ENCODE measurements at regions not wholly inside any gene's neighbourhood (a gene's known extent, or its start where the extent isn't known, plus 50 kb on each side); places are given as distances from the start of the nearest gene placed in this dataset.
"Not testable (repeated sequence)": the region's sequence is repeated elsewhere in the genome, so short reads cannot be mapped to it uniquely, and the experiment has no call there.

GRCh38 chr3:165613014-165613413, 224.2 kb downstream of the BCHE start:
- no peak overlapping the region for H3K4me3 ChIP-seq
- TF ChIP-seq CTCF (IDR thresholded peaks at IDR 0.05) (no peak), POLR2A (IDR thresholded peaks at IDR 0.05) (no peak), POLR2AphosphoS5 (IDR thresholded peaks at IDR 0.05) (no peak)
- no peak for DNase-seq (ENCODE audit: low spot score)
- no peaks in the 10 kb centered on the region for H3K27me3 ChIP-seq (replicated peaks; ENCODE audit: insufficient read depth)
- H3K9me3 ChIP-seq: no peaks in the 10 kb centered on the region
- H3K36me3 ChIP-seq: no peaks in the 10 kb centered on the region
- intact Hi-C loops (cut with DNase I): no loop called here
- 77% methylated on average over 4 of the region's 4 CpGs for WGBS
- no peak overlapping the region for H3K27ac ChIP-seq
- H3K4me1 ChIP-seq (replicated peaks): no peaks in the 10 kb centered on the region

GRCh38 chr3:165607221-165607620, 230.0 kb downstream of the BCHE start:
- Histone ChIP-seq H3K4me3 (no peak overlapping the region), H3K9me3 (no peaks in the 10 kb centered on the region), H3K27me3 (replicated peaks; ENCODE audit: insufficient read depth) (no peaks in the 10 kb centered on the region), H3K4me1 (replicated peaks) (no peaks in the 10 kb centered on the region), H3K27ac (no peak overlapping the region), H3K36me3 (no peaks in the 10 kb centered on the region)
- no peak for TF ChIP-seq POLR2A (IDR thresholded peaks at IDR 0.05)
- no peak for DNase-seq (ENCODE audit: low spot score)
- intact Hi-C loops (cut with DNase I): no loop called here

- Histone ChIP-seq H3K9me3 (no peaks in the 10 kb centered on the region), H3K4me1 (replicated peaks) (no peaks in the 10 kb centered on the region), H3K27me3 (replicated peaks; ENCODE audit: insufficient read depth) (no peaks in the 10 kb centered on the region), H3K27ac (no peak overlapping the region), H3K4me3 (no peak overlapping the region), H3K36me3 (no peaks in the 10 kb centered on the region)
- WGBS: 87% methylated on average over 2 of the region's 2 CpGs
- intact Hi-C loops (cut with DNase I): no loop called here
- no peak for TF ChIP-seq POLR2A (IDR thresholded peaks at IDR 0.05)
- no peak for TF ChIP-seq CTCF (IDR thresholded peaks at IDR 0.05)
- TF ChIP-seq POLR2AphosphoS5 (IDR thresholded peaks at IDR 0.05): no peak
- DNase-seq (ENCODE audit: low spot score): no peak
These were observed 234.0 kb downstream of the BCHE start for GRCh38 chr3:165603196-165603595.

GRCh38 chr3:165572566-165572965, 264.7 kb downstream of the BCHE start:
- H3K27me3 ChIP-seq (replicated peaks; ENCODE audit: insufficient read depth); intact Hi-C loops (cut with DNase I); H3K9me3 ChIP-seq; H3K36me3 ChIP-seq; DNase-seq (ENCODE audit: low spot score); H3K27ac ChIP-seq; H3K4me3 ChIP-seq; H3K4me1 ChIP-seq (replicated peaks): not testable (repeated sequence)
- 82% methylated on average over 13 of the region's 13 CpGs for WGBS

- intact Hi-C loops (cut with DNase I): no loop called here
- H3K4me1 ChIP-seq (replicated peaks): no peaks in the 10 kb centered on the region
- H3K9me3 ChIP-seq: no peaks in the 10 kb centered on the region
- H3K27ac ChIP-seq: no peak overlapping the region
- DNase-seq (ENCODE audit: low spot score): no peak
- no peak overlapping the region for H3K4me3 ChIP-seq
- H3K27me3 ChIP-seq (replicated peaks; ENCODE audit: insufficient read depth): no peaks in the 10 kb centered on the region
- H3K36me3 ChIP-seq: no peaks in the 10 kb centered on the region
- WGBS: 72% methylated on average over 1 of the region's 1 CpG
- TF ChIP-seq CTCF (IDR thresholded peaks at IDR 0.05) (no peak), POLR2A (IDR thresholded peaks at IDR 0.05) (no peak), POLR2AphosphoS5 (IDR thresholded peaks at IDR 0.05) (no peak)
These were observed 268.2 kb downstream of the BCHE start for GRCh38 chr3:165568907-165569462.

GRCh38 chr3:165555785-165556184, 281.4 kb downstream of the BCHE start:
- TF ChIP-seq POLR2AphosphoS5 (IDR thresholded peaks at IDR 0.05) (no peak), POLR2A (IDR thresholded peaks at IDR 0.05) (no peak), CTCF (IDR thresholded peaks at IDR 0.05) (no peak)
- no peak for DNase-seq (ENCODE audit: low spot score)
- H3K4me1 ChIP-seq (replicated peaks): no peaks in the 10 kb centered on the region
- no peaks in the 10 kb centered on the region for H3K36me3 ChIP-seq
- no peaks in the 10 kb centered on the region for H3K27me3 ChIP-seq (replicated peaks; ENCODE audit: insufficient read depth)
- intact Hi-C loops (cut with DNase I): no loop called here
- 86% methylated on average over 2 of the region's 2 CpGs for WGBS
- no peaks in the 10 kb centered on the region for H3K9me3 ChIP-seq
- no peak overlapping the region for H3K4me3 ChIP-seq
- no peak overlapping the region for H3K27ac ChIP-seq

All from prostate gland (tissue), 2 donors.